ENCODE measurements at regions not wholly inside any gene's neighbourhood (a gene's known extent, or its start where the extent isn't known, plus 50 kb on each side); places are given as distances from the start of the nearest gene placed in this dataset.

GRCh38 chr4:148776941-148777340, 334.7 kb upstream of the NR3C2 start:
- no peak for TF ChIP-seq POU5F1 (IDR thresholded peaks at IDR 0.05; ENCODE audit: low read depth, low read length)
- TF ChIP-seq POLR2A (IDR thresholded peaks at IDR 0.05; ENCODE audit: control extremely low read depth in 1 of 2, low read depth in 2 of 2, low read length in 2 of 2), result no peak
- TF ChIP-seq KDM1A (IDR thresholded peaks at IDR 0.05; ENCODE audit: borderline replicate concordance, low read length), result no peak
- no peak for TF ChIP-seq CTCF (IDR thresholded peaks at IDR 0.05; ENCODE audit: control extremely low read depth in 1 of 3, insufficient read depth in 1 of 3, low read depth in 1 of 3, low read length in 3 of 3)
- no peak for TF ChIP-seq HDAC2 (IDR thresholded peaks at IDR 0.05; ENCODE audit: borderline replicate concordance in 1 of 2, low read depth in 2 of 2, low read length in 2 of 2)
- TF ChIP-seq TAF1 (IDR thresholded peaks at IDR 0.05; ENCODE audit: low read depth, low read length), result no peak
- no peak for TF ChIP-seq TAF7 (optimal IDR thresholded peaks at IDR 0.05; ENCODE audit: borderline replicate concordance, low read depth, low read length)
- TF ChIP-seq, protein P1, sequence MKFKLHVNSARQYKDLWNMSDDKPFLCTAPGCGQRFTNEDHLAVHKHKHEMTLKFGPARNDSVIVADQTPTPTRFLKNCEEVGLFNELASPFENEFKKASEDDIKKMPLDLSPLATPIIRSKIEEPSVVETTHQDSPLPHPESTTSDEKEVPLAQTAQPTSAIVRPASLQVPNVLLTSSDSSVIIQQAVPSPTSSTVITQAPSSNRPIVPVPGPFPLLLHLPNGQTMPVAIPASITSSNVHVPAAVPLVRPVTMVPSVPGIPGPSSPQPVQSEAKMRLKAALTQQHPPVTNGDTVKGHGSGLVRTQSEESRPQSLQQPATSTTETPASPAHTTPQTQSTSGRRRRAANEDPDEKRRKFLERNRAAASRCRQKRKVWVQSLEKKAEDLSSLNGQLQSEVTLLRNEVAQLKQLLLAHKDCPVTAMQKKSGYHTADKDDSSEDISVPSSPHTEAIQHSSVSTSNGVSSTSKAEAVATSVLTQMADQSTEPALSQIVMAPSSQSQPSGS (IDR thresholded peaks at IDR 0.05; ENCODE audit: low read length), result no peak
- TF ChIP-seq SP1 (IDR thresholded peaks at IDR 0.05; ENCODE audit: low read depth, low read length), result no peak
- TF ChIP-seq ZNF274 (IDR thresholded peaks at IDR 0.05; ENCODE audit: borderline replicate concordance, extremely low read depth, low read length), result no peak
- TF ChIP-seq RFX5 (IDR thresholded peaks at IDR 0.05; ENCODE audit: borderline replicate concordance, low read depth, low read length), result no peak
- TF ChIP-seq POLR2AphosphoS5 (IDR thresholded peaks at IDR 0.05; ENCODE audit: low read depth, low read length), result no peak
- TF ChIP-seq GTF2F1 (IDR thresholded peaks at IDR 0.05; ENCODE audit: borderline replicate concordance, low read depth, low read length), result no peak
- TF ChIP-seq TEAD4 (IDR thresholded peaks at IDR 0.05; ENCODE audit: low read depth, low read length), result no peak

All from H1 (cell line).